OCI-LY7 (cell line): ENCODE measurements at regions not wholly inside any gene's neighbourhood (a gene's known extent, or its start where the extent isn't known, plus 50 kb on each side); places are given as distances from the start of the nearest gene placed in this dataset.

Experiments used
- BruUV-seq: library from RNA; stranded (reverse); fragments of 400-500 nt; replicated peaks from 2 replicates; lab custom pipeline; 2021; lab: Mats Ljungman, UMichigan
- CTCF ChIA-PET: fragments of 300-600 bp; sonication (Branson Sonifier 250); formaldehyde crosslinking; loops from one replicate; lab custom pipeline; 2022; ENCODE audit warnings: antibody characterized with exemption; ENCODE audit not compliant: unreplicated experiment; lab: Charles Lee
- POLR2A ChIA-PET: fragments of 300-600 bp; sonication (Branson Sonifier 250); formaldehyde crosslinking; loops from one replicate; lab custom pipeline; 2022; ENCODE audit warnings: antibody characterized with exemption; lab: Charles Lee
- DNase-seq: peaks from one replicate; pipeline ENCODE4 v3.0.0-alpha.2; 2015; ENCODE audit warnings: low spot score
- H2AFZ ChIP-seq: fragments of 200-600 bp; sonication (generic), shearing (Covaris generic); 2 replicates; pipeline ENCODE4 v1.6.1; 2014; ENCODE audit warnings: mild to moderate bottlenecking, antibody characterized with exemption, low read length, moderate library complexity
- H3K27ac ChIP-seq: fragments of 200-600 bp; sonication (generic); 2 replicates; pipeline ENCODE4 v1.5.1; 2014; ENCODE audit warnings: mixed run types, low read depth, mild to moderate bottlenecking, moderate library complexity, low read length, inconsistent platforms; ENCODE audit not compliant: poor library complexity, severe bottlenecking
- H3K36me3 ChIP-seq: fragments of 200-600 bp; sonication (generic); 2 replicates; pipeline ENCODE4 v1.6.1; 2014; ENCODE audit warnings: mild to moderate bottlenecking, antibody characterized with exemption, low read length, moderate library complexity, mixed read lengths; ENCODE audit not compliant: insufficient read depth
- H3K4me1 ChIP-seq: fragments of 200-600 bp; sonication (generic); 2 replicates; pipeline ENCODE4 v1.5.1; 2014; ENCODE audit warnings: mild to moderate bottlenecking, low read length; ENCODE audit not compliant: insufficient read depth, poor library complexity, severe bottlenecking
- H3K4me2 ChIP-seq: fragments of 200-600 bp; sonication (generic); 2 replicates; pipeline ENCODE4 v1.6.1; 2014; ENCODE audit warnings: mild to moderate bottlenecking, low read length
- H3K4me3 ChIP-seq: fragments of 200-600 bp; sonication (generic); 2 replicates; pipeline ENCODE4 v1.5.1; 2014; ENCODE audit warnings: mild to moderate bottlenecking, low read depth, low read length; ENCODE audit not compliant: poor library complexity, severe bottlenecking
- H3K79me2 ChIP-seq: fragments of 200-600 bp; sonication (generic); 2 replicates; pipeline ENCODE4 v1.6.1; 2016; ENCODE audit warnings: low read depth, mild to moderate bottlenecking, low read length, moderate library complexity, mixed read lengths; ENCODE audit not compliant: insufficient read depth
- H3K9me2 ChIP-seq: fragments of 200-600 bp; sonication (generic); 2 replicates; pipeline ENCODE4 v1.6.1; 2016; ENCODE audit warnings: mild to moderate bottlenecking, low read length, mixed read lengths; ENCODE audit not compliant: insufficient read depth
- H3K9me3 ChIP-seq: fragments of 200-600 bp; sonication (generic); 2 replicates; pipeline ENCODE4 v1.6.1; 2014; ENCODE audit warnings: mild to moderate bottlenecking, mixed run types, low read length, mixed read lengths
- H4K20me1 ChIP-seq: fragments of 200-600 bp; sonication (generic); 2 replicates; pipeline ENCODE4 v1.6.1; 2014; ENCODE audit warnings: mild to moderate bottlenecking, antibody characterized with exemption, low read length, moderate library complexity, mixed read lengths; ENCODE audit not compliant: insufficient read depth
- EZH2phosphoT487 ChIP-seq: fragments of 200-600 bp; sonication (generic); IDR thresholded peaks from 2 replicates; pipeline ENCODE4 v1.6.1; 2018; ENCODE audit warnings: low read depth, borderline replicate concordance, mild to moderate bottlenecking, mixed run types, antibody characterized with exemption, low read length, moderate library complexity, mixed read lengths
- intact Hi-C: fragments of 100-400 bp; cut with micrococcal nuclease; formaldehyde crosslinking; loops from one replicate; pipeline ENCODE4 v1.10.0; 2022; ENCODE audit not compliant: unreplicated experiment
- TF ChIP-seq, protein P1 (sequence below): fragments of 200-600 bp; sonication (generic); conservative IDR thresholded peaks from 2 replicates; pipeline ENCODE4 v1.5.1; 2014; ENCODE audit warnings: mild to moderate bottlenecking, antibody characterized with exemption, low read length, moderate library complexity, mixed read lengths

DNA sequence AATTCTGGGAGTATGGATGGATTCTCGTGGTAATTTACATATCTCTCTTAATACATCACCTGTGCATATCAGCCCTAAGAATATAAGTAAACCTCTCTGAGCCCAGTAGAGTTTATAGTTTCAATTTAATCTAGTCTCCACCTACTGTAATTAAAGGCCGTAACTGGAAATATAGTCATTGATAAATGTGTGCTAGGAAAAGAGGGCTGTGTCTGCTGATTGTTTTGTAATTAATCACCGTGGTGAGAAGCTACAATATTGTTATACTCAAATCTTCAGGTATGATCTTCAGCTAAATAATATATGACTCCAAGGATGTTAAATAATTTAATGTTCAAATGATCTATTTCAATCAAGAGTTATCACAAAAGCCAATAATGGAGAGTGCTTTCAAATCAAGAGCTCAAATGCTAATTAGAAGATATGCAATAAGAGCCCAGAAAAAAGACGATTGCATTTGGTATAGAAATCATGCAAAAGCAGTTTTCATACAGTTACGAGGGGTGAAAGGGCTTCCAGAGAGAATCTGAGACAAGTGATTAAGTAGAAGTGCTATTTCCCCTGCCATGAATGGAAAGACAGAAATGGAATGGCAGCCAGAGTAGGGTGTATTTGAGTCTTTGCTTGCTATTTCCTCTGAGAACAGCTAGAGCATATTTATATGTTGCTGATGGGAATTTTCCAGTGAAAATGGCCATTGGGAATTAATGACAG is 1134.3 kb downstream of the NCAM2 start:
- no peak overlapping the region for H3K4me2 ChIP-seq
- no peak overlapping the region for H3K27ac ChIP-seq
- H3K9me3 ChIP-seq = peaks cover 15% of the 10 kb centered on the region; the same call in 1 of the 2 replicates
- H3K9me2 ChIP-seq = no peaks in the 10 kb centered on the region
- H3K4me3 ChIP-seq = no peak overlapping the region
- no peaks in the 10 kb centered on the region for H3K79me2 ChIP-seq
- DNase-seq = no peak
- ChIA-PET CTCF (no interaction called here), POLR2A (no interaction called here)
- H4K20me1 ChIP-seq = no peaks in the 10 kb centered on the region
- TF ChIP-seq, protein P1, sequence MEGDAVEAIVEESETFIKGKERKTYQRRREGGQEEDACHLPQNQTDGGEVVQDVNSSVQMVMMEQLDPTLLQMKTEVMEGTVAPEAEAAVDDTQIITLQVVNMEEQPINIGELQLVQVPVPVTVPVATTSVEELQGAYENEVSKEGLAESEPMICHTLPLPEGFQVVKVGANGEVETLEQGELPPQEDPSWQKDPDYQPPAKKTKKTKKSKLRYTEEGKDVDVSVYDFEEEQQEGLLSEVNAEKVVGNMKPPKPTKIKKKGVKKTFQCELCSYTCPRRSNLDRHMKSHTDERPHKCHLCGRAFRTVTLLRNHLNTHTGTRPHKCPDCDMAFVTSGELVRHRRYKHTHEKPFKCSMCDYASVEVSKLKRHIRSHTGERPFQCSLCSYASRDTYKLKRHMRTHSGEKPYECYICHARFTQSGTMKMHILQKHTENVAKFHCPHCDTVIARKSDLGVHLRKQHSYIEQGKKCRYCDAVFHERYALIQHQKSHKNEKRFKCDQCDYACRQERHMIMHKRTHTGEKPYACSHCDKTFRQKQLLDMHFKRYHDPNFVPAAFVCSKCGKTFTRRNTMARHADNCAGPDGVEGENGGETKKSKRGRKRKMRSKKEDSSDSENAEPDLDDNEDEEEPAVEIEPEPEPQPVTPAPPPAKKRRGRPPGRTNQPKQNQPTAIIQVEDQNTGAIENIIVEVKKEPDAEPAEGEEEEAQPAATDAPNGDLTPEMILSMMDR = no peak
- TF ChIP-seq EZH2phosphoT487 = no peak
- no peak overlapping the region for H2AFZ ChIP-seq
- no peaks in the 10 kb centered on the region for H3K36me3 ChIP-seq
- BruUV-seq = no TSS peak
- H3K4me1 ChIP-seq = no peaks in the 10 kb centered on the region
- intact Hi-C loops = no loop called here

DNA sequence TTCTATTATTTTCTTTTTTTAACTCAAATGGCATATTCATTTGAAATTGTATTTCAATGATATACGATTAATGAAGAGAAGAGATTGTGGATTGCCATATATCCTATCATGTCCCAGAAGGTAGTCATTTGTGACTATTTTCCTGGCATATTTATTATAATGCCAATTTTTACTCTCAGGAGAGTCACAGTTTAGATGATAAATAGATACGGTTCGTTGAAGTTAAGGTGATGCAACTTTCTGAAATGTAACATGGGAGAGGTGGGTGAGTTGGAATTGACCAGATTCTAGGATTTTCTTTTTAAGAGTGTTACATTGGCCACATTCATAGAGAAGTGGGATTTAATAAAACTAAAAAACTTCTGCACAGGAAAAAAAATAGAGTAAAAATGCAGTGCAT is 1138.5 kb downstream of the NCAM2 start:
- POLR2A ChIA-PET = no interaction called here

More for the DNA sequence above, 1138.5 kb downstream of the NCAM2 start:
- no peaks in the 10 kb centered on the region for H3K79me2 ChIP-seq
- intact Hi-C loops = no loop called here
- no peak overlapping the region for H3K27ac ChIP-seq
- H3K4me2 ChIP-seq = no peak overlapping the region
- H3K9me3 ChIP-seq = peaks cover 29% of the 10 kb centered on the region
- CTCF ChIA-PET = no interaction called here
- H3K9me2 ChIP-seq = no peaks in the 10 kb centered on the region
- no peak overlapping the region for H3K4me3 ChIP-seq
- no peak for TF ChIP-seq EZH2phosphoT487
- TF ChIP-seq, protein P1 = no peak
- H3K4me1 ChIP-seq = no peaks in the 10 kb centered on the region
- no peak for DNase-seq
- H4K20me1 ChIP-seq = no peaks in the 10 kb centered on the region
- H2AFZ ChIP-seq = no peak overlapping the region
- BruUV-seq = no TSS peak
- H3K36me3 ChIP-seq = no peaks in the 10 kb centered on the region
